A549 (cell line): ENCODE measurements at regions not wholly inside any gene's neighbourhood (a gene's known extent, or its start where the extent isn't known, plus 50 kb on each side); places are given as distances from the start of the nearest gene placed in this dataset.

Source experiments
- JUN ChIP-seq, 2 experiments: fragments of >200 bp; sonication (Bioruptor Twin); formaldehyde crosslinking; IDR thresholded peaks; 2 replicates in 1 of 2; 3 replicates in 1 of 2; pipeline ENCODE4 v1.6.1; 2016 to 2017
- JUNB ChIP-seq: fragments of >200 bp; sonication (Bioruptor Twin); formaldehyde crosslinking; IDR thresholded peaks from 2 replicates; pipeline ENCODE4 v1.6.1; 2016
- KDM1A ChIP-seq: fragments of 200-600 bp; sonication (generic); IDR thresholded peaks from 2 replicates; pipeline ENCODE4 v1.6.1; 2016; ENCODE audit warnings: low read depth, mild to moderate bottlenecking
- MYC ChIP-seq: IDR thresholded peaks from 2 replicates; pipeline ENCODE4 v1.6.1; 2012; ENCODE audit warnings: mild to moderate bottlenecking, inconsistent platforms, low read length, improper control_type of control experiment, borderline replicate concordance
- PHF8 ChIP-seq: fragments of 200-600 bp; sonication (generic); IDR thresholded peaks from 2 replicates; pipeline ENCODE4 v1.6.1; 2016; ENCODE audit warnings: low read depth, mild to moderate bottlenecking, antibody characterized with exemption, moderate library complexity, borderline replicate concordance
- POLR2A ChIP-seq: IDR thresholded peaks from 2 replicates; pipeline ENCODE4 v1.6.1; 2012; ENCODE audit warnings: mild to moderate bottlenecking, low read length
- POLR2AphosphoS2 ChIP-seq: conservative IDR thresholded peaks from 2 replicates; pipeline ENCODE4 v1.6.1; 2012; ENCODE audit warnings: low read length, improper control_type of control experiment, inconsistent platforms
- RARB ChIP-seq: fragments of 250-450 bp; sonication (Bioruptor Pico); IDR thresholded peaks from 2 replicates; pipeline ENCODE4 v1.8.0; 2021; ENCODE audit warnings: mild to moderate bottlenecking, moderate library complexity
- RCOR1 ChIP-seq: fragments of 150-350 bp; IDR thresholded peaks from 2 replicates; pipeline ENCODE4 v1.6.1; 2014; ENCODE audit warnings: antibody characterized with exemption, low read length, low read depth
- SMC3 ChIP-seq: fragments of >200 bp; sonication (Bioruptor Twin); formaldehyde crosslinking; IDR thresholded peaks from 3 replicates; pipeline ENCODE4 v1.6.1; 2018; ENCODE audit warnings: inconsistent platforms
- ZNF302 ChIP-seq: fragments of 250-450 bp; sonication (Bioruptor Pico); IDR thresholded peaks from 2 replicates; pipeline ENCODE4 v1.9.0; 2021; ENCODE audit warnings: inconsistent platforms, mild to moderate bottlenecking, moderate library complexity
- TF ChIP-seq, protein P1 (sequence below): fragments of >200 bp; sonication (Bioruptor Twin); formaldehyde crosslinking; IDR thresholded peaks from 3 replicates; pipeline ENCODE4 v1.5.1; 2016

DNA sequence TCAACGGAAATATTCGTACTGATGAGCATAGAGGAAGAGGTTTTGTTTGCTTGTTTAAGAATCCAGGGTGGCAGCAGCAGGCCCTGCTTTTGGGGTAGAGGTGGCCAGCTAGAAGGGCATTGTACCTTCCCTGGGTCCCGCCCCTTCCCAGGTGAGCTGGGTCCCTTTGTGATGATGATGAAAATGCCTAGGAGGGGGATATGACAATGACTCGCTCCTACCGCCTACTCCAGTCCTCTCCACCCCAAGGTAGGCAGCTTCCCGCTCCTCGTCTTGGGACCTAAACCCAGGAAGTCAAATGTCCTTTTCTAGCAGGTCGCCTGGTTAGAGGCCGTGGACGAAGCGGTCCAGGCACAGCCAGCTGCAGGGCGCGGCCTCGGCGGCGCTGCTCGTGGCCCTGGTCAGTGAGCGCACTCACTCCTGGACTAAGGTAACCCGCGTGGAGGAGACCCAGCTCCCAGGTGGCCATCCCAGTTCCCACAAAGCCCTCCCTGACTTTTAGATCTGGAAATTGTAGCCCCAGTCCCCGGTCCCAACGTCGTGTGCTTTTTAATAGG lies 141.4 kb downstream of the LSMEM1 start:
- TF ChIP-seq PHF8 (no peak), JUNB (no peak), MYC (no peak), RCOR1 (no peak), JUN (IDR thresholded peaks at IDR 0.05) (no peak), KDM1A (no peak), RARB (no peak), ZNF302 (CRISPR knock-in tag) (no peak), SMC3 (no peak), POLR2A (no peak), POLR2AphosphoS2 (no peak)
- TF ChIP-seq, protein P1, sequence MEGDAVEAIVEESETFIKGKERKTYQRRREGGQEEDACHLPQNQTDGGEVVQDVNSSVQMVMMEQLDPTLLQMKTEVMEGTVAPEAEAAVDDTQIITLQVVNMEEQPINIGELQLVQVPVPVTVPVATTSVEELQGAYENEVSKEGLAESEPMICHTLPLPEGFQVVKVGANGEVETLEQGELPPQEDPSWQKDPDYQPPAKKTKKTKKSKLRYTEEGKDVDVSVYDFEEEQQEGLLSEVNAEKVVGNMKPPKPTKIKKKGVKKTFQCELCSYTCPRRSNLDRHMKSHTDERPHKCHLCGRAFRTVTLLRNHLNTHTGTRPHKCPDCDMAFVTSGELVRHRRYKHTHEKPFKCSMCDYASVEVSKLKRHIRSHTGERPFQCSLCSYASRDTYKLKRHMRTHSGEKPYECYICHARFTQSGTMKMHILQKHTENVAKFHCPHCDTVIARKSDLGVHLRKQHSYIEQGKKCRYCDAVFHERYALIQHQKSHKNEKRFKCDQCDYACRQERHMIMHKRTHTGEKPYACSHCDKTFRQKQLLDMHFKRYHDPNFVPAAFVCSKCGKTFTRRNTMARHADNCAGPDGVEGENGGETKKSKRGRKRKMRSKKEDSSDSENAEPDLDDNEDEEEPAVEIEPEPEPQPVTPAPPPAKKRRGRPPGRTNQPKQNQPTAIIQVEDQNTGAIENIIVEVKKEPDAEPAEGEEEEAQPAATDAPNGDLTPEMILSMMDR: no peak
